SU-DHL-6 (cell line): ENCODE measurements at regions not wholly inside any gene's neighbourhood (a gene's known extent, or its start where the extent isn't known, plus 50 kb on each side); places are given as distances from the start of the nearest gene placed in this dataset.

Source experiments
- EZH2phosphoT487 ChIP-seq: fragments of 200-600 bp; sonication (generic), shearing (Covaris generic); conservative IDR thresholded peaks from 2 replicates; pipeline ENCODE4 v1.6.1; 2018; ENCODE audit warnings: mild to moderate bottlenecking, antibody characterized with exemption, low read length, moderate library complexity, mixed read lengths
- TF ChIP-seq, protein P1 (sequence below): fragments of 200-600 bp; sonication (generic); IDR thresholded peaks from one replicate; pipeline ENCODE4 v1.5.1; 2017; ENCODE audit warnings: antibody characterized with exemption, mild to moderate bottlenecking, low read length, moderate library complexity; ENCODE audit not compliant: insufficient read depth, poor library complexity, severe bottlenecking

GRCh38 chr3:31125413-31126020 is 231.1 kb upstream of the GADL1 start:
- no peak for TF ChIP-seq EZH2phosphoT487
- TF ChIP-seq, protein P1, sequence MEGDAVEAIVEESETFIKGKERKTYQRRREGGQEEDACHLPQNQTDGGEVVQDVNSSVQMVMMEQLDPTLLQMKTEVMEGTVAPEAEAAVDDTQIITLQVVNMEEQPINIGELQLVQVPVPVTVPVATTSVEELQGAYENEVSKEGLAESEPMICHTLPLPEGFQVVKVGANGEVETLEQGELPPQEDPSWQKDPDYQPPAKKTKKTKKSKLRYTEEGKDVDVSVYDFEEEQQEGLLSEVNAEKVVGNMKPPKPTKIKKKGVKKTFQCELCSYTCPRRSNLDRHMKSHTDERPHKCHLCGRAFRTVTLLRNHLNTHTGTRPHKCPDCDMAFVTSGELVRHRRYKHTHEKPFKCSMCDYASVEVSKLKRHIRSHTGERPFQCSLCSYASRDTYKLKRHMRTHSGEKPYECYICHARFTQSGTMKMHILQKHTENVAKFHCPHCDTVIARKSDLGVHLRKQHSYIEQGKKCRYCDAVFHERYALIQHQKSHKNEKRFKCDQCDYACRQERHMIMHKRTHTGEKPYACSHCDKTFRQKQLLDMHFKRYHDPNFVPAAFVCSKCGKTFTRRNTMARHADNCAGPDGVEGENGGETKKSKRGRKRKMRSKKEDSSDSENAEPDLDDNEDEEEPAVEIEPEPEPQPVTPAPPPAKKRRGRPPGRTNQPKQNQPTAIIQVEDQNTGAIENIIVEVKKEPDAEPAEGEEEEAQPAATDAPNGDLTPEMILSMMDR = no peak
